OCI-LY7 (cell line): ENCODE measurements at regions not wholly inside any gene's neighbourhood (a gene's known extent, or its start where the extent isn't known, plus 50 kb on each side); places are given as distances from the start of the nearest gene placed in this dataset.

Source experiments
- BruUV-seq: library from RNA; stranded (reverse); fragments of 400-500 nt; replicated peaks from 2 replicates; lab custom pipeline; 2021; lab: Mats Ljungman, UMichigan
- CTCF ChIA-PET: fragments of 300-600 bp; sonication (Branson Sonifier 250); formaldehyde crosslinking; loops from one replicate; lab custom pipeline; 2022; ENCODE audit warnings: antibody characterized with exemption; ENCODE audit not compliant: unreplicated experiment; lab: Charles Lee
- POLR2A ChIA-PET: fragments of 300-600 bp; sonication (Branson Sonifier 250); formaldehyde crosslinking; loops from one replicate; lab custom pipeline; 2022; ENCODE audit warnings: antibody characterized with exemption; lab: Charles Lee
- DNase-seq: peaks from one replicate; pipeline ENCODE4 v3.0.0-alpha.2; 2015; ENCODE audit warnings: low spot score
- H2AFZ ChIP-seq: fragments of 200-600 bp; sonication (generic), shearing (Covaris generic); 2 replicates; pipeline ENCODE4 v1.6.1; 2014; ENCODE audit warnings: mild to moderate bottlenecking, antibody characterized with exemption, low read length, moderate library complexity
- H3K27ac ChIP-seq: fragments of 200-600 bp; sonication (generic); 2 replicates; pipeline ENCODE4 v1.5.1; 2014; ENCODE audit warnings: mixed run types, low read depth, mild to moderate bottlenecking, moderate library complexity, low read length, inconsistent platforms; ENCODE audit not compliant: poor library complexity, severe bottlenecking
- H3K36me3 ChIP-seq: fragments of 200-600 bp; sonication (generic); 2 replicates; pipeline ENCODE4 v1.6.1; 2014; ENCODE audit warnings: mild to moderate bottlenecking, antibody characterized with exemption, low read length, moderate library complexity, mixed read lengths; ENCODE audit not compliant: insufficient read depth
- H3K4me1 ChIP-seq: fragments of 200-600 bp; sonication (generic); 2 replicates; pipeline ENCODE4 v1.5.1; 2014; ENCODE audit warnings: mild to moderate bottlenecking, low read length; ENCODE audit not compliant: insufficient read depth, poor library complexity, severe bottlenecking
- H3K4me2 ChIP-seq: fragments of 200-600 bp; sonication (generic); 2 replicates; pipeline ENCODE4 v1.6.1; 2014; ENCODE audit warnings: mild to moderate bottlenecking, low read length
- H3K4me3 ChIP-seq: fragments of 200-600 bp; sonication (generic); 2 replicates; pipeline ENCODE4 v1.5.1; 2014; ENCODE audit warnings: mild to moderate bottlenecking, low read depth, low read length; ENCODE audit not compliant: poor library complexity, severe bottlenecking
- H3K79me2 ChIP-seq: fragments of 200-600 bp; sonication (generic); 2 replicates; pipeline ENCODE4 v1.6.1; 2016; ENCODE audit warnings: low read depth, mild to moderate bottlenecking, low read length, moderate library complexity, mixed read lengths; ENCODE audit not compliant: insufficient read depth
- H3K9me2 ChIP-seq: fragments of 200-600 bp; sonication (generic); 2 replicates; pipeline ENCODE4 v1.6.1; 2016; ENCODE audit warnings: mild to moderate bottlenecking, low read length, mixed read lengths; ENCODE audit not compliant: insufficient read depth
- H3K9me3 ChIP-seq: fragments of 200-600 bp; sonication (generic); 2 replicates; pipeline ENCODE4 v1.6.1; 2014; ENCODE audit warnings: mild to moderate bottlenecking, mixed run types, low read length, mixed read lengths
- H4K20me1 ChIP-seq: fragments of 200-600 bp; sonication (generic); 2 replicates; pipeline ENCODE4 v1.6.1; 2014; ENCODE audit warnings: mild to moderate bottlenecking, antibody characterized with exemption, low read length, moderate library complexity, mixed read lengths; ENCODE audit not compliant: insufficient read depth
- EZH2phosphoT487 ChIP-seq: fragments of 200-600 bp; sonication (generic); IDR thresholded peaks from 2 replicates; pipeline ENCODE4 v1.6.1; 2018; ENCODE audit warnings: low read depth, borderline replicate concordance, mild to moderate bottlenecking, mixed run types, antibody characterized with exemption, low read length, moderate library complexity, mixed read lengths
- intact Hi-C: fragments of 100-400 bp; cut with micrococcal nuclease; formaldehyde crosslinking; loops from one replicate; pipeline ENCODE4 v1.10.0; 2022; ENCODE audit not compliant: unreplicated experiment
- TF ChIP-seq, protein P1 (sequence below): fragments of 200-600 bp; sonication (generic); conservative IDR thresholded peaks from 2 replicates; pipeline ENCODE4 v1.5.1; 2014; ENCODE audit warnings: mild to moderate bottlenecking, antibody characterized with exemption, low read length, moderate library complexity, mixed read lengths

DNA sequence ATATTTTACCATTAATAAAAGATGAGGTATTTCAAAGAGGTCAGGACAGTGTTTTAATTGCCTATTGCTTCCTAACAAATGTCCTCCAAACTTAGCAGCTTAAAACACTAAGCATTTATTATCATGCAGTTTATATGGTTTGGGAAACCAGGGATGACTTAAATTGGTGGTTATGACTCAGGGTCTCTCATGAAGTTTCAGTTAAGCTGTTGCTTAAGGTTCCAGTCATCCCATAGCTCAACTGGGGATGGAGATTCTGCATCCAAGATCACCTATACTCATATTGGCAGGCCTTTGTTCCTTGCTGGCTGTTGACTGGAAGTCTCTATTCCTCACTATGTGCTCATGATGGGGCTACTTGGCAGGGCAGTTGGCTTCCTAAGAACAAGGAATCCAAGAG is 1329.9 kb upstream of the GOT2 start:
- H3K4me3 ChIP-seq, result no peak overlapping the region
- TF ChIP-seq, protein P1, sequence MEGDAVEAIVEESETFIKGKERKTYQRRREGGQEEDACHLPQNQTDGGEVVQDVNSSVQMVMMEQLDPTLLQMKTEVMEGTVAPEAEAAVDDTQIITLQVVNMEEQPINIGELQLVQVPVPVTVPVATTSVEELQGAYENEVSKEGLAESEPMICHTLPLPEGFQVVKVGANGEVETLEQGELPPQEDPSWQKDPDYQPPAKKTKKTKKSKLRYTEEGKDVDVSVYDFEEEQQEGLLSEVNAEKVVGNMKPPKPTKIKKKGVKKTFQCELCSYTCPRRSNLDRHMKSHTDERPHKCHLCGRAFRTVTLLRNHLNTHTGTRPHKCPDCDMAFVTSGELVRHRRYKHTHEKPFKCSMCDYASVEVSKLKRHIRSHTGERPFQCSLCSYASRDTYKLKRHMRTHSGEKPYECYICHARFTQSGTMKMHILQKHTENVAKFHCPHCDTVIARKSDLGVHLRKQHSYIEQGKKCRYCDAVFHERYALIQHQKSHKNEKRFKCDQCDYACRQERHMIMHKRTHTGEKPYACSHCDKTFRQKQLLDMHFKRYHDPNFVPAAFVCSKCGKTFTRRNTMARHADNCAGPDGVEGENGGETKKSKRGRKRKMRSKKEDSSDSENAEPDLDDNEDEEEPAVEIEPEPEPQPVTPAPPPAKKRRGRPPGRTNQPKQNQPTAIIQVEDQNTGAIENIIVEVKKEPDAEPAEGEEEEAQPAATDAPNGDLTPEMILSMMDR, result no peak
- no peak for TF ChIP-seq EZH2phosphoT487
- no peak overlapping the region for H3K4me2 ChIP-seq
- POLR2A ChIA-PET, result no interaction called here
- BruUV-seq, result no TSS peak
- DNase-seq, result no peak
- no peak overlapping the region for H2AFZ ChIP-seq
- no peak overlapping the region for H3K27ac ChIP-seq
- no peaks in the 10 kb centered on the region for H3K9me3 ChIP-seq
- H3K36me3 ChIP-seq, result no peaks in the 10 kb centered on the region
- no peaks in the 10 kb centered on the region for H3K9me2 ChIP-seq
- no peaks in the 10 kb centered on the region for H4K20me1 ChIP-seq
- H3K79me2 ChIP-seq, result no peaks in the 10 kb centered on the region
- CTCF ChIA-PET, result no interaction called here
- no peaks in the 10 kb centered on the region for H3K4me1 ChIP-seq
- intact Hi-C loops, result no loop called here

DNA sequence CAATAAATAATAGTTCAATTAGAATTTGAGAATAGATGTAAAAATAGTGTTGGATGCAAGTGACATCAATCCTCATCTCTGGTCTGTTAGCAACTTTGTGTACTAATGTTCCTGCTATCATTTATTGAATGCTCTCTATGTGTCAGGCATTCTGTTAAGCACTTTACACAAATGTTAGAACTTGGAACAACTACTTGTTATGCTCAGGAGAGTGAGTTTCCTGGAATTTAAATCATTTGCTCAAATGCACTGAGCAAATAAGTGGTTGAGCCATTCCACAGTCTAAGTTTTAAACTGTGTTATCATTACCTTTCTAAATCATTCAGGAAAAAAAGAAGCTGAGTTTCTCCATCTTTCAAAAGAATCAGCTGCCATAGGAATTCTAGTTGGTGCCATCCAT is 1327.3 kb upstream of the GOT2 start:
- ChIA-PET POLR2A (no interaction called here), CTCF (no interaction called here)
- H2AFZ ChIP-seq, result no peak overlapping the region
- no peaks in the 10 kb centered on the region for H3K36me3 ChIP-seq
- no peak overlapping the region for H3K4me3 ChIP-seq
- intact Hi-C loops, result no loop called here
- H4K20me1 ChIP-seq, result no peaks in the 10 kb centered on the region
- no peak for DNase-seq
- H3K27ac ChIP-seq, result no peak overlapping the region
- TF ChIP-seq EZH2phosphoT487, result no peak
- TF ChIP-seq, protein P1, result no peak
- H3K4me1 ChIP-seq, result no peaks in the 10 kb centered on the region
- H3K4me2 ChIP-seq, result no peak overlapping the region
- BruUV-seq, result no TSS peak
- H3K79me2 ChIP-seq, result no peaks in the 10 kb centered on the region
- no peaks in the 10 kb centered on the region for H3K9me3 ChIP-seq
- H3K9me2 ChIP-seq, result no peaks in the 10 kb centered on the region

DNA sequence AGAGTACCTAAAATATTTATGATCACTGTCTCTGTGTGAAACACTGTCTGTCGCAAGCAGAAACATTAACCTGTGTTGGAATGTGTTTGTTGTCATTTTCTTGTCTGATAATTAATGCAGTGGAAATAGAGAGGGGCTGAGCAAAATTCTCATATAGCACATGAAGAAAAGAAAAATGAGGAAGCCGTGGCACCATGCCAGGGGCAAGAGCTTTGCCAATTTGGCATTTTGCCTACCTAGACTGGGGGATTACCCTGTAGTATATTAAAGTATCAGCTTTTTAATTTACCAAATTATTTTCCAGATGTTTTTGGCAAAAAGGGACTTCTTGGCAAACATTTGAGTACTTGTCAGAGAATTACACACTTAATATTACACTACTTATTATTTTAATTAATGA is 1326.6 kb upstream of the GOT2 start:
- POLR2A ChIA-PET, result no interaction called here
- TF ChIP-seq, protein P1, result no peak
- no peak for TF ChIP-seq EZH2phosphoT487
- Histone ChIP-seq H3K4me2 (no peak overlapping the region), H3K36me3 (no peaks in the 10 kb centered on the region), H3K79me2 (no peaks in the 10 kb centered on the region), H3K9me3 (no peaks in the 10 kb centered on the region), H4K20me1 (no peaks in the 10 kb centered on the region), H3K4me3 (no peak overlapping the region), H3K27ac (no peak overlapping the region), H3K4me1 (no peaks in the 10 kb centered on the region), H3K9me2 (no peaks in the 10 kb centered on the region), H2AFZ (no peak overlapping the region)
- BruUV-seq, result no TSS peak
- intact Hi-C loops, result no loop called here
- CTCF ChIA-PET, result no interaction called here
- DNase-seq, result no peak
